Neural crest cell (in vitro differentiated cells): ENCODE measurements at regions not wholly inside any gene's neighbourhood (a gene's known extent, or its start where the extent isn't known, plus 50 kb on each side); places are given as distances from the start of the nearest gene placed in this dataset.

Experiments used
- DNase-seq: peaks from one replicate; pipeline ENCODE4 v3.0.0; 2021; ENCODE audit warnings: low read depth, mixed read lengths, low spot score
- H3K27ac Mint-ChIP-seq: one replicate; pipeline ENCODE4 v1.8.0; 2021; ENCODE audit warnings: mild to moderate bottlenecking, mixed read lengths; ENCODE audit not compliant: unreplicated experiment
- H3K27me3 Mint-ChIP-seq: 2 replicates; pipeline ENCODE4 v1.8.0; 2021; ENCODE audit warnings: low read depth, mild to moderate bottlenecking, mixed read lengths
- H3K36me3 Mint-ChIP-seq: 2 replicates; pipeline ENCODE4 v1.8.0; 2021; ENCODE audit warnings: low read depth, mild to moderate bottlenecking, mixed read lengths
- H3K4me1 Mint-ChIP-seq: 2 replicates; pipeline ENCODE4 v1.8.0; 2021; ENCODE audit warnings: mixed read lengths
- H3K4me3 Mint-ChIP-seq: one replicate; pipeline ENCODE4 v1.8.0; 2021; ENCODE audit warnings: mild to moderate bottlenecking, mixed read lengths
- H3K9me3 Mint-ChIP-seq: 2 replicates; pipeline ENCODE4 v1.8.0; 2021; ENCODE audit warnings: mixed read lengths
- TF ChIP-seq, protein P1 (sequence below): fragments of 200-600 bp; sonication (generic); conservative IDR thresholded peaks from 2 replicates; pipeline ENCODE4 v1.5.0; 2021; ENCODE audit warnings: antibody characterized with exemption, mild to moderate bottlenecking

DNA sequence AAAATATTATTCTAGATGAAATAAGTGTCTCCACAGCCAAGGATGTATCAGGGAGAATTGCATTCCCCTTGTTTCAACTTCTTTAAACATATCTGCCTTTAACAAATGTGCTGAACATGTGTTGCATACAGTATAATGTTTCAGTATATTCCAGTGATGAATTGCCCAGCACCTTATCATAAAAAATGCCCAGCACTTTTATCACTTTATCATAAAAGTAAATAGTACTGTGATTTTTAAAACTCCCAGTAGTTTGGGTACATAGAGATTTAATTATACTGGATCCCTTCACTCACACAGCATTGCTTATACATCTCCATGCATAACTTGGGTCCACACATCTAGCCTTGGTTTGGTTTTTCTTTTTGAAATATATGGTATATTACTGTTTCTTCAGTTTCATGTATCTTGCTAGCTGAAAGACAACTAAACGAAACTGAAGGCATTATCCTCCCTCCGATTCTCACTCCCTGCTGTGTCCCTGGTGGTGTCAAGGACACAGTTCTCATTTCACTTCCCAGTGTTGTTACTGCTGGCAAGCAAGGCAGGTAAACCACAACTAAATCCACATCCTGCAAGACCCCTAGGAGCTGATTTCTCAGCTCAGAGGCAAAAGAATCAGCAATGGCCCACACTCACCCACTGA is 118.2 kb upstream of the SLC44A3 start:
- DNase-seq: no peak
- Mint-ChIP-seq H3K9me3 (no peaks in the 10 kb centered on the region), H3K36me3 (peaks cover 3% of the 10 kb centered on the region), H3K4me3 (no peak overlapping the region), H3K4me1 (peaks cover 10% of the 10 kb centered on the region), H3K27ac (no peak overlapping the region), H3K27me3 (no peaks in the 10 kb centered on the region)
- TF ChIP-seq, protein P1, sequence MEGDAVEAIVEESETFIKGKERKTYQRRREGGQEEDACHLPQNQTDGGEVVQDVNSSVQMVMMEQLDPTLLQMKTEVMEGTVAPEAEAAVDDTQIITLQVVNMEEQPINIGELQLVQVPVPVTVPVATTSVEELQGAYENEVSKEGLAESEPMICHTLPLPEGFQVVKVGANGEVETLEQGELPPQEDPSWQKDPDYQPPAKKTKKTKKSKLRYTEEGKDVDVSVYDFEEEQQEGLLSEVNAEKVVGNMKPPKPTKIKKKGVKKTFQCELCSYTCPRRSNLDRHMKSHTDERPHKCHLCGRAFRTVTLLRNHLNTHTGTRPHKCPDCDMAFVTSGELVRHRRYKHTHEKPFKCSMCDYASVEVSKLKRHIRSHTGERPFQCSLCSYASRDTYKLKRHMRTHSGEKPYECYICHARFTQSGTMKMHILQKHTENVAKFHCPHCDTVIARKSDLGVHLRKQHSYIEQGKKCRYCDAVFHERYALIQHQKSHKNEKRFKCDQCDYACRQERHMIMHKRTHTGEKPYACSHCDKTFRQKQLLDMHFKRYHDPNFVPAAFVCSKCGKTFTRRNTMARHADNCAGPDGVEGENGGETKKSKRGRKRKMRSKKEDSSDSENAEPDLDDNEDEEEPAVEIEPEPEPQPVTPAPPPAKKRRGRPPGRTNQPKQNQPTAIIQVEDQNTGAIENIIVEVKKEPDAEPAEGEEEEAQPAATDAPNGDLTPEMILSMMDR: no peak

DNA sequence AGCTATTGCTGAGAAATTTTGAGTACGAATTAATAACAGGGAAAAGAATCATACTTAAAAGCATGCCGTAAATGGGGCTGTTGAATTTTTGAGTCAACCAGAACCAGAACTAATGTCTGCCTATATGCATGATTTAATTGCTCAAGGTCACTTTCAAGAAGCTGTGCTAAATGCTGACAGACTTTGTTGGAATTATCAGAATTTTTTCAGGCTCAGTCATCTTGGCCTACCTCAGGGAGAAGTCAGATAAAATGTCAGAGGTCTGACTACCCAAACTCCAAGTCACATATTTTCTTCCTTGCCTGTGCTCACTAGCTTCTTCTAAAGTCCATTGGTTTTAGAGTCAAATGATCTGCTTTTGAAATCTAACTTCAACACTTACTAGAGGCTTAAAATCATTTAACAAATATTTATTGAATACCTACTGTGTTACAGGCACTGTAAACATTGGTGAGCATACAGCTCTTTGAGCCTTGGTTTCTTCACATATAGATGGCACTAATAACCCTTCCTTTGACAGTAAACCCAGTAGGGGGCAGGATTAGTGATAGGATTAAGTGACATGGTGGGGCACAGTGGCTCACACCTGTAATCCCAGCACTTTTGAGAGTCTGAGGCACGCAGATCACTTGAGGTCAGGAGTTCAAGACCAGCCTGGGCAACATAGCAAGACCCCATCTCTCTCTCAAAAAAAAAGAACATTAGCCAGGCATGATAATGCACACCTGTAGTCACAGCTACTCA is 121.2 kb upstream of the SLC44A3 start:
- TF ChIP-seq, protein P1: no peak
- Mint-ChIP-seq H3K27me3 (no peaks in the 10 kb centered on the region), H3K4me3 (no peak overlapping the region), H3K27ac (no peak overlapping the region), H3K4me1 (peaks cover 12% of the 10 kb centered on the region), H3K36me3 (peaks cover 3% of the 10 kb centered on the region), H3K9me3 (peaks cover 2% of the 10 kb centered on the region)
- no peak for DNase-seq

DNA sequence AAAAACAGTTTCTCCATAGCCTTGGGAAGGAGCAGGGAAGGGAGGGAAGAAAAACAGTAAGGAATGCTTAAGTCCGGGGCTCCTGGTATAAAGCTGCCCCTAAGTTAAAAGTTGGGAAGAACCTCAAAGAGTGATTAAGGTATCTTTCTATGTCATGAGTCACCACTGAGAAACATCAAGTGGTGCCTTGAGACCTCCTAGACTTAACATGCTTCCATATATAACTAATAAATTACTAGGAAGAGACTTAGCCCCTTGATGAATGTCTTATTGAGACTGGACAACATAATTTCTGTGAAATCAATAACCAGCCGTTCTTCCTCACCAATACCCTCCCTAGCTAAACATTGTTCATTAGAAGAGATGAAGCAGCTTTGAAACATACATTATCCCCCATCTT is 121.8 kb upstream of the SLC44A3 start:
- peaks cover 15% of the 10 kb centered on the region for H3K4me1 Mint-ChIP-seq
- H3K27me3 Mint-ChIP-seq: no peaks in the 10 kb centered on the region
- no peak overlapping the region for H3K4me3 Mint-ChIP-seq
- H3K9me3 Mint-ChIP-seq: peaks cover 5% of the 10 kb centered on the region
- TF ChIP-seq, protein P1: no peak
- no peak for DNase-seq
- H3K36me3 Mint-ChIP-seq: peaks cover 3% of the 10 kb centered on the region
- H3K27ac Mint-ChIP-seq: no peak overlapping the region

DNA sequence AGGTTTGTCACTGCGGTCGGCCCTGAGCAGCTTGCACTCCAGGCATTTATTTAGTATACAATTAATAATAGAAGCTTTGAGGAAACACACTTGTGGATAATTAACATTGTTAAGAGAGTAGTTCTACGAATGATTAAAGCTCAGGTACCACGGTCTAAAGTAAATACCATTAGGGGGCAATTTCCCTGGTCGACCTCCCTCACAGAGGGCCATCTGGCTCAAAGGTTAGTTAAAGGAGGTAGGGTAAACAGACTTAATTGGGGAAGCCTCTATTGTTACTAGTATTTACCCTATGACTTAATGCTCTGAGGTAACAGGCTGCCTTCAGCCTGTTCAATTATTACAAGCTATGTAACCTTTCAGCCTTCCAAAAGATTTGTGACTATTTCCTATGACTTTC is 122.3 kb upstream of the SLC44A3 start:
- no peaks in the 10 kb centered on the region for H3K27me3 Mint-ChIP-seq
- peaks cover 15% of the 10 kb centered on the region for H3K4me1 Mint-ChIP-seq
- DNase-seq: no peak
- H3K27ac Mint-ChIP-seq: no peak overlapping the region
- no peak overlapping the region for H3K4me3 Mint-ChIP-seq
- H3K36me3 Mint-ChIP-seq: peaks cover 3% of the 10 kb centered on the region
- TF ChIP-seq, protein P1: no peak
- peaks cover 8% of the 10 kb centered on the region for H3K9me3 Mint-ChIP-seq

DNA sequence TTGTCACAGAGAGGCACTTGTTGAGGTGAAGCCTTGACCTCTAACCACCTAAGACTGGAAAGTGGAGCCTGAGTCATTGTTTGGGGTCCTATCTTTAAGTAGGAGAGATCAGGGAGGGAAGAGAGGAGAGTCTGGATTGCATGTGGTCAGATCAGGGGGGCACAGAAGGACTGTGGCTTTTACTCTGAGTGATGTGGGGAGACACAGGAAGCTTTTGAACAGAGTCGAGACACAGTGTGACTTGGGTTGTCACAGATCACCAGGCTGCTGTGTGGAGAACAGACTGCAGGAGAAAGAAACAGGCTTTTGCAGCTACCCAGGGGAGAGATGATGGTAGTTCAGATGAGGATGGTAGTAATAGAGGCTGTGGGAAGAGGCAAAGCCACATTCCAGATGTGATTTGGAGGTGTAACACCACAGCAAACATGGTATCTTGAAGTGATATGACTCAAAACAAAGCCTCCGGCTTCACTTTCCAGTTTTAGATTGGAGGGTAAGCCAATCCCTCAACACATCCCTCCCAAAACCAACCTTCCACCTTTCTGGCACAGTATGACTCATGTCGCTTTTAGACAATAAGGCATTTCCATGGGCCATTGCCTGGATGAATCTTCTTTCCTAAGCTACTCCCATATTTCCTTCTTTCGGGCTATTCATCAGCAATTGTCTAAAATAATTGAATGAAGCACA is 125.8 kb upstream of the SLC44A3 start:
- no peaks in the 10 kb centered on the region for H3K27me3 Mint-ChIP-seq
- H3K4me1 Mint-ChIP-seq: peaks cover 11% of the 10 kb centered on the region
- H3K36me3 Mint-ChIP-seq: peaks cover 3% of the 10 kb centered on the region
- no peak for DNase-seq
- peaks cover 12% of the 10 kb centered on the region for H3K9me3 Mint-ChIP-seq
- H3K27ac Mint-ChIP-seq: no peak overlapping the region
- TF ChIP-seq, protein P1: no peak
- H3K4me3 Mint-ChIP-seq: no peak overlapping the region
